Pancreas (tissue), 10 donors: ENCODE measurements at regions not wholly inside any gene's neighbourhood (a gene's known extent, or its start where the extent isn't known, plus 50 kb on each side); places are given as distances from the start of the nearest gene placed in this dataset.

Source experiments
- ATAC-seq, 4 donors: fragments of 200-7000 bp; cut with Tn5 transposase; one replicate each; pipeline versions ENCODE4 v1.8.0 to v1.9.1; 2020; ENCODE audit warnings: mild to moderate bottlenecking in 4 of 4, moderate library complexity in 4 of 4
- DNase-seq, 6 donors: peaks; one replicate each; pipeline ENCODE4 v3.0.0-alpha.2; 2020
- FAIRE-seq: peaks from 2 replicates; lab custom pipeline; 2012; peaks lifted over from hg19 to GRCh38; lab: Jason Lieb, UNC
- H3K27ac ChIP-seq, 4 donors: fragments of 200-600 bp; sonication (generic); 1 replicate in 3 of 4; 2 replicates in 1 of 4; pipeline versions ENCODE4 v1.5.0 to v1.8.0; 2020
- H3K27me3 ChIP-seq, 4 donors: fragments of 200-600 bp; one replicate each; pipeline ENCODE4 v1.8.0; 2021
- H3K36me3 ChIP-seq, 3 donors: fragments of 200-600 bp; sonication (generic) in 1 of 3; one replicate each; pipeline versions ENCODE4 v1.5.0 to v1.8.0; 2020 to 2021
- H3K4me1 ChIP-seq, 3 donors: fragments of 200-600 bp; one replicate each; pipeline ENCODE4 v1.8.0; 2021
- H3K4me3 ChIP-seq, 4 donors: fragments of 200-600 bp; sonication (generic) in 2 of 4; one replicate each; pipeline versions ENCODE4 v1.5.0 to v1.8.0; 2020 to 2021
- H3K9me3 ChIP-seq, 4 donors: fragments of 200-600 bp; one replicate each; pipeline ENCODE4 v1.8.0; 2021
- WGBS, 2 donors: extraction: QIAGEN DNeasy Blood & Tissue Kit; methylation state at CpG; one replicate each; pipeline ENCODE4 v1.1.7; 2013; 5-methylcytosine and 5-hydroxymethylcytosine counted together
- intact Hi-C, 3 donors: fragments of 100-400 bp; cut with DNase I; formaldehyde crosslinking; loops; one replicate each; pipeline versions ENCODE4 v1.11.1 to v1.14.2; 2022
- TF ChIP-seq, protein P1 (sequence below), 4 donors: fragments of 200-600 bp; sonication (generic) in 3 of 4; IDR thresholded peaks; one replicate each; pipeline versions ENCODE4 v1.5.0 to v1.8.0; 2021; ENCODE audit warnings: antibody characterized with exemption in 4 of 4
- donor health status: healthy with polysubstance abuse.
- donor health status: DM: no; HTN: no; CAD: no; lungs with moderate emphysema.
- donor health status: DM: no; HTN: no; CAD: no.
- donor health status: control.
- donor health status: control.
- donor health status: Bipolar disorder and iron deficiency.
- donor health status: DM: yes; HTN: yes; CAD: no.
- donor health status: DM: no; HTN: no; CAD: no.
- donor health status: DM: no; HTN: no; CAD: no.
- donor health status: DM: yes; HTN: yes; CAD: no.

DNA sequence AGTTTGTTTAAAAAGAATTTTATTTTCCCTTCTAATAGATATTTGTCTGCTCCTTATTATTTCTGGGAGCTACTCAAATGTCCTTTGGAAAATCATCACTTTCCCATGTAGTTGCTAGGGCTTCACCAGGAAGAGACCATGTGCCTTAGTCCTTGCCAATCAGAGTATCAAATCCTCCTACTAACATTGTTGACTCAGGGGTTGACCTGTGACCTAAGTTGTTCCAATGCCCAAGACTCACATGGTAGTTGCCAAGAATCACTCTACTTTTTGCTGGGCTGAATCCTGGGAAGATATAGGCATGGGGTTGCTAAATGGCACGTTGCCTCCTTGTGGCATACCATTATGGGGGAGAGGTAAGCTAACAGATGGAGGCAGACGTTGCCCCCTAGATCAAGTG is 58.2 kb upstream of the FOXD3 start:
- no peaks in the 10 kb centered on the region for H3K4me1 ChIP-seq
- H3K36me3 ChIP-seq, result no peaks in the 10 kb centered on the region
- H3K27ac ChIP-seq, result no peak overlapping the region
- TF ChIP-seq, protein P1, sequence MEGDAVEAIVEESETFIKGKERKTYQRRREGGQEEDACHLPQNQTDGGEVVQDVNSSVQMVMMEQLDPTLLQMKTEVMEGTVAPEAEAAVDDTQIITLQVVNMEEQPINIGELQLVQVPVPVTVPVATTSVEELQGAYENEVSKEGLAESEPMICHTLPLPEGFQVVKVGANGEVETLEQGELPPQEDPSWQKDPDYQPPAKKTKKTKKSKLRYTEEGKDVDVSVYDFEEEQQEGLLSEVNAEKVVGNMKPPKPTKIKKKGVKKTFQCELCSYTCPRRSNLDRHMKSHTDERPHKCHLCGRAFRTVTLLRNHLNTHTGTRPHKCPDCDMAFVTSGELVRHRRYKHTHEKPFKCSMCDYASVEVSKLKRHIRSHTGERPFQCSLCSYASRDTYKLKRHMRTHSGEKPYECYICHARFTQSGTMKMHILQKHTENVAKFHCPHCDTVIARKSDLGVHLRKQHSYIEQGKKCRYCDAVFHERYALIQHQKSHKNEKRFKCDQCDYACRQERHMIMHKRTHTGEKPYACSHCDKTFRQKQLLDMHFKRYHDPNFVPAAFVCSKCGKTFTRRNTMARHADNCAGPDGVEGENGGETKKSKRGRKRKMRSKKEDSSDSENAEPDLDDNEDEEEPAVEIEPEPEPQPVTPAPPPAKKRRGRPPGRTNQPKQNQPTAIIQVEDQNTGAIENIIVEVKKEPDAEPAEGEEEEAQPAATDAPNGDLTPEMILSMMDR (IDR thresholded peaks at IDR 0.05), result no peak
- no peaks in the 10 kb centered on the region for H3K9me3 ChIP-seq
- DNase-seq, result no peak
- H3K4me3 ChIP-seq, result no peak overlapping the region
- H3K27me3 ChIP-seq, result peaks cover 0 to 8% (median 0%) of the 10 kb centered on the region in 4 donors
- 35 to 40% methylated on average over 2 of the region's 2 CpGs for WGBS, 2 donors
- intact Hi-C loops, result no loop called here
- no peak for ATAC-seq
- FAIRE-seq, result no peak

GRCh38 chr1:63266857-63267256 is 55.5 kb upstream of the FOXD3 start:
- peaks cover 0 to 8% (median 0%) of the 10 kb centered on the region in 4 donors for H3K27me3 ChIP-seq
- no peaks in the 10 kb centered on the region for H3K4me1 ChIP-seq
- TF ChIP-seq, protein P1 (IDR thresholded peaks at IDR 0.05), result no peak
- WGBS, 2 donors, result 56 to 65% methylated on average over 3 of the region's 3 CpGs
- H3K9me3 ChIP-seq, result no peaks in the 10 kb centered on the region
- no peak for ATAC-seq
- intact Hi-C loops, result no loop called here
- H3K36me3 ChIP-seq, result no peaks in the 10 kb centered on the region
- no peak overlapping the region for H3K27ac ChIP-seq
- FAIRE-seq, result no peak
- DNase-seq, result no peak
- no peak overlapping the region for H3K4me3 ChIP-seq

DNA sequence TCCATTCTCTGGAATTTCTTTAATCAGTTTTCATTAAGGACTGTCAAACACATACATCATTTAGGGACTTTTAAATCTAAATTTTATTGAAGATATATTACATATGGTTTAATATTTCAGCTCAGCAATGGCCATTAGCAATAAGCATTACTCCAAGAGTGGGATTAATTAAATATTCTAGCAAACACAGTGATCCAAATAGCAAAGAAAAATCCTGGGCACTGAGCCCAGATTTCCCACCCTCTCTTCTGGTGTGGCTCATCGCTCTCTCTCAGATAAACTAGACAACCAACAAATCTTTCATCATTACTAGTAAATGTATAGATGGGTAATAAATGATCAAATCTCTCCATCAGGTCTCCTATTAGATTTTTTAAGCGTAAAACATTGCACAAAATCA is 53.5 kb upstream of the FOXD3 start:
- no peak overlapping the region for H3K27ac ChIP-seq
- DNase-seq (no peak), ATAC-seq (no peak), FAIRE-seq (no peak)
- TF ChIP-seq, protein P1 (IDR thresholded peaks at IDR 0.05), result no peak
- H3K4me1 ChIP-seq, result no peaks in the 10 kb centered on the region
- H3K9me3 ChIP-seq, result no peaks in the 10 kb centered on the region
- no peak overlapping the region for H3K4me3 ChIP-seq
- peaks cover 0 to 8% (median 0%) of the 10 kb centered on the region in 4 donors for H3K27me3 ChIP-seq
- H3K36me3 ChIP-seq, result no peaks in the 10 kb centered on the region
- intact Hi-C loops, result no loop called here
- WGBS, 2 donors, result 67 to 75% methylated on average over 2 of the region's 2 CpGs

DNA sequence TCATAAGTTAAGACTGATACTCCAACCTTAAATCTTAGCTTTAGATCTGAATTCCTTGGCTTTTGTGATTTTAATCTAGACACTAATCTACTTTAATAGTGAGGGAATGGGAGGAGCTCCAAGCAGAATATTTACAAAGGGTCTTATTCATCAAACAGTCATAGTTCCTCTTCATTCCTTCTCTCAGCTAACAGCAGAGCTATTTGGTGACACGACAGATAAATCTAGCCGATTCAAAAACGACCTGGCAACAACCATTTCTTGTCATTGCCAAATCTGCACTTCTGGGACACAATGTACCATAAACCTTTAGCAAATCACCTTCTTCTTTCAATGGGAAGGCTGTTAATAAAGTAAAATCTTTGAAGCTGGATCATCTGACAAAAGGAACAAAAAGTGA is 52.8 kb upstream of the FOXD3 start:
- no peak for ATAC-seq
- TF ChIP-seq, protein P1 (IDR thresholded peaks at IDR 0.05), result no peak
- Histone ChIP-seq H3K4me1 (no peaks in the 10 kb centered on the region), H3K36me3 (no peaks in the 10 kb centered on the region), H3K27ac (no peak overlapping the region), H3K27me3 (peaks cover 0 to 8% (median 0%) of the 10 kb centered on the region in 4 donors), H3K4me3 (no peak overlapping the region), H3K9me3 (no peaks in the 10 kb centered on the region)
- intact Hi-C loops, result no loop called here
- DNase-seq, result no peak
- 21 to 26% methylated on average over 3 of the region's 3 CpGs for WGBS, 2 donors
- FAIRE-seq, result no peak
